H1 (cell line): ENCODE measurements at regions not wholly inside any gene's neighbourhood (a gene's known extent, or its start where the extent isn't known, plus 50 kb on each side); places are given as distances from the start of the nearest gene placed in this dataset.

Experiments used
- ATF3 ChIP-seq: IDR thresholded peaks from 2 replicates; pipeline ENCODE4 v1.6.1; 2011; ENCODE audit warnings: low read depth, mild to moderate bottlenecking, low read length; ENCODE audit not compliant: insufficient read depth
- BACH1 ChIP-seq: IDR thresholded peaks from 2 replicates; pipeline ENCODE4 v1.6.1; 2012; ENCODE audit warnings: low read length, improper control_type of control experiment
- HDAC2 ChIP-seq, 2 experiments: fragments of 300-600 bp in 1 of 2; sonication (generic) in 1 of 2; IDR thresholded peaks; 2 replicates each; pipeline ENCODE4 v1.6.1; 2011 to 2012; ENCODE audit warnings: low read depth in 2 of 2, low read length in 2 of 2, mild to moderate bottlenecking in 2 of 2, moderate library complexity in 2 of 2, borderline replicate concordance in 1 of 2, inconsistent platforms in 1 of 2
- JUN ChIP-seq: IDR thresholded peaks from 2 replicates; pipeline ENCODE4 v1.6.1; 2011; ENCODE audit warnings: low read depth, mild to moderate bottlenecking, improper control_type of control experiment, low read length
- POU5F1 ChIP-seq: IDR thresholded peaks from 2 replicates; pipeline ENCODE4 v1.6.1; 2011; ENCODE audit warnings: low read depth, mild to moderate bottlenecking, low read length, moderate library complexity
- TBP ChIP-seq: IDR thresholded peaks from 2 replicates; pipeline ENCODE4 v1.6.1; 2011; ENCODE audit warnings: low read depth, low read length, improper control_type of control experiment

GRCh38 chr2:126781206-126781605, 117.5 kb upstream of the TEX51 start (continued):
- no peak for TF ChIP-seq POU5F1
- TF ChIP-seq ATF3: no peak
- TF ChIP-seq TBP: no peak
- TF ChIP-seq HDAC2 (IDR thresholded peaks at IDR 0.05; ENCODE audit: borderline replicate concordance in 1 of 2, low read depth in 2 of 2, low read length in 2 of 2): no peak
- no peak for TF ChIP-seq JUN
- no peak for TF ChIP-seq BACH1
